ENCODE measurements at regions not wholly inside any gene's neighbourhood (a gene's known extent, or its start where the extent isn't known, plus 50 kb on each side); places are given as distances from the start of the nearest gene placed in this dataset.

- TF ChIP-seq CTCF (IDR thresholded peaks at IDR 0.05; ENCODE audit: insufficient read depth, low read length, poor library complexity, severe bottlenecking) (no peak), EZH2phosphoT487 (conservative IDR thresholded peaks at IDR 0.05; ENCODE audit: low read length) (no peak)
These were observed 566.1 kb downstream of the LTN1 start for GRCh38 chr21:28426545-28426944.
